K562 (cell line): ENCODE measurements at regions not wholly inside any gene's neighbourhood (a gene's known extent, or its start where the extent isn't known, plus 50 kb on each side); places are given as distances from the start of the nearest gene placed in this dataset.

Experiments
- ATAC-seq: fragments of 200-7000 bp; cut with Tn5 transposase; 3 replicates; pipeline ENCODE4 v1.9.1; 2020; ENCODE audit warnings: moderate library complexity
- BruUV-seq: library from RNA; stranded (reverse); fragments of 400-500 nt; replicated peaks from 2 replicates; lab custom pipeline; 2021; lab: Mats Ljungman, UMichigan
- CTCF ChIA-PET: fragments of 300-600 bp; formaldehyde crosslinking; extraction: SDS; loops from one replicate; lab custom pipeline; 2021; ENCODE audit warnings: low intra/inter-chr PET ratio; lab: Yijun Ruan, JAX
- POLR2A ChIA-PET: fragments of 300-600, 350-650 bp; sonication (Branson Sonifier 250); formaldehyde crosslinking; extraction: SDS; loops from one replicate; lab custom pipeline; 2021; ENCODE audit warnings: antibody characterized with exemption, inconsistent platforms; lab: Yijun Ruan, JAX
- DNase-seq, 4 experiments: peaks; one replicate each; pipeline versions ENCODE4 v3.0.0 to v3.0.0-alpha.2; 2011 to 2018; ENCODE audit warnings: low spot score in 3 of 4, mixed read lengths in 3 of 4; ENCODE audit errors: extremely low read depth in 1 of 4
- FAIRE-seq: peaks from 2 replicates; lab custom pipeline; 2011; peaks lifted over from hg19 to GRCh38; lab: Jason Lieb, UNC
- H2AFZ ChIP-seq: 2 replicates; pipeline ENCODE4 v1.6.0; 2011; ENCODE audit warnings: low read depth, low read length, control low read depth, inconsistent platforms
- H3K27ac ChIP-seq: fragments of 200-600 bp; 3 replicates; pipeline ENCODE4 v1.8.0; 2011; ENCODE audit warnings: low read depth, mild to moderate bottlenecking, control low read depth, inconsistent platforms, low read length, moderate library complexity, mixed read lengths; ENCODE audit errors: extremely low read depth
- H3K27me3 ChIP-seq, 2 experiments: fragments of 300-600 bp in 1 of 2; 2 replicates in 1 of 2; 3 replicates in 1 of 2; pipeline versions ENCODE4 v1.6.0 to v1.8.0; 2011; ENCODE audit warnings: inconsistent platforms in 2 of 2, low read length in 2 of 2, mild to moderate bottlenecking in 1 of 2, mixed read lengths in 1 of 2, moderate library complexity in 1 of 2; ENCODE audit not compliant: control insufficient read depth in 2 of 2, insufficient read depth in 2 of 2
- H3K36me3 ChIP-seq: fragments of 300-600 bp; 3 replicates; pipeline ENCODE4 v1.8.0; 2011; ENCODE audit warnings: mild to moderate bottlenecking, low read length, inconsistent platforms; ENCODE audit not compliant: control insufficient read depth, insufficient read depth
- H3K4me1 ChIP-seq, 2 experiments: fragments of 200-600 bp in 1 of 2; replicated peaks in 1 of 2; 2 replicates in 1 of 2; 3 replicates in 1 of 2; pipeline versions ENCODE4 v1.5.1 to v1.8.0; 2011; ENCODE audit warnings: inconsistent platforms in 2 of 2, low read length in 2 of 2, mild to moderate bottlenecking in 1 of 2, mixed read lengths in 1 of 2, moderate library complexity in 1 of 2; ENCODE audit not compliant: control insufficient read depth in 2 of 2, insufficient read depth in 2 of 2
- H3K4me2 ChIP-seq: 2 replicates; pipeline ENCODE4 v1.6.1; 2011; ENCODE audit warnings: low read length, control low read depth, inconsistent platforms, mixed read lengths; ENCODE audit not compliant: insufficient read depth
- H3K4me3 ChIP-seq: fragments of 200-600 bp; sonication (generic), shearing (Covaris generic); 2 replicates; pipeline ENCODE4 v1.5.1; 2016; ENCODE audit warnings: control low read depth, inconsistent platforms
- H3K79me2 ChIP-seq: fragments of 200-600 bp; 3 replicates; pipeline ENCODE4 v1.8.0; 2011; ENCODE audit warnings: low read length, inconsistent platforms; ENCODE audit not compliant: control insufficient read depth, insufficient read depth
- H3K9ac ChIP-seq, 2 experiments: 2 replicates each; pipeline versions ENCODE4 v1.6.0 to v1.6.1; 2011; ENCODE audit warnings: low read depth in 2 of 2, low read length in 2 of 2, control low read depth in 1 of 2, inconsistent platforms in 1 of 2, mild to moderate bottlenecking in 1 of 2, mixed read lengths in 1 of 2; ENCODE audit not compliant: insufficient read depth in 1 of 2
- H3K9me1 ChIP-seq: one replicate; pipeline ENCODE4 v1.6.0; 2011; ENCODE audit warnings: inconsistent platforms, mild to moderate bottlenecking, low read length, moderate library complexity; ENCODE audit not compliant: control insufficient read depth, insufficient read depth
- H3K9me3 ChIP-seq: replicated peaks from 2 replicates; pipeline ENCODE4 v1.5.1; 2011; ENCODE audit warnings: low read depth, low read length, inconsistent platforms; ENCODE audit not compliant: control insufficient read depth, insufficient read depth
- H4K20me1 ChIP-seq: replicated peaks from 2 replicates; pipeline ENCODE4 v1.6.1; 2011; ENCODE audit warnings: low read length, inconsistent platforms, mixed read lengths; ENCODE audit not compliant: control insufficient read depth, insufficient read depth
- BCOR ChIP-seq: fragments of 450-650 bp; IDR thresholded peaks from 2 replicates; pipeline ENCODE4 v1.6.1; 2016
- HDAC3 ChIP-seq: fragments of 450-650 bp; IDR thresholded peaks from 2 replicates; pipeline ENCODE4 v1.6.1; 2018; ENCODE audit warnings: borderline replicate concordance, mild to moderate bottlenecking, moderate library complexity; ENCODE audit not compliant: partially characterized antibody
- MCM2 ChIP-seq: fragments of 450-650 bp; IDR thresholded peaks from 2 replicates; pipeline ENCODE4 v1.6.1; 2017; ENCODE audit warnings: low read depth, mild to moderate bottlenecking
- MTA3 ChIP-seq: fragments of 450-650 bp; formaldehyde crosslinking; IDR thresholded peaks from 2 replicates; pipeline ENCODE4 v1.6.1; 2017; ENCODE audit warnings: mild to moderate bottlenecking, borderline replicate concordance
- MYNN ChIP-seq, 2 experiments: sonication (generic); formaldehyde crosslinking in 1 of 2; IDR thresholded peaks; 2 replicates each; pipeline versions ENCODE4 v1.5.0 to v1.6.1; 2016 to 2020; ENCODE audit warnings: antibody characterized with exemption in 1 of 2, missing genetic modification reagents in 1 of 2
- RUNX1 ChIP-seq: sonication (generic); IDR thresholded peaks from 2 replicates; pipeline ENCODE4 v1.6.1; 2016; ENCODE audit warnings: antibody characterized with exemption, low read depth
- SREBF2 ChIP-seq: sonication (generic); formaldehyde crosslinking; IDR thresholded peaks from 2 replicates; pipeline ENCODE4 v1.4.0; 2020; ENCODE audit warnings: mild to moderate bottlenecking, missing genetic modification reagents
- ZBTB7A ChIP-seq: IDR thresholded peaks from 2 replicates; pipeline ENCODE4 v1.6.1; 2011; ENCODE audit warnings: low read depth, mild to moderate bottlenecking, low read length, moderate library complexity, borderline replicate concordance; ENCODE audit not compliant: control insufficient read depth
- ZNF75A ChIP-seq: fragments of 450-650 bp; formaldehyde crosslinking; IDR thresholded peaks from 2 replicates; pipeline ENCODE4 v1.4.0; 2020; ENCODE audit warnings: mild to moderate bottlenecking
- ZNF77 ChIP-seq: fragments of 250-450 bp; sonication (Bioruptor Pico); IDR thresholded peaks from 2 replicates; pipeline ENCODE4 v1.5.0; 2020
- ZNF785 ChIP-seq: fragments of 250-450 bp; sonication (Bioruptor Pico); IDR thresholded peaks from 2 replicates; pipeline ENCODE4 v1.4.0; 2020; ENCODE audit warnings: mild to moderate bottlenecking
- WGBS: fragments of 100-300 bp; shearing (Covaris generic); methylation state at CpG from one replicate; pipeline ENCODE4 v1.1.6; 2016; ENCODE audit warnings: low coverage, mixed read lengths; ENCODE audit not compliant: insufficient coverage; ENCODE audit errors: missing lambda C conversion rate; 5-methylcytosine and 5-hydroxymethylcytosine counted together
- in situ Hi-C: fragments of 300-500 bp; cut with MboI; formaldehyde crosslinking; loops from 4 replicates; pipeline ENCODE4 v1.15.0; 2018; ENCODE audit warnings: inconsistent platforms, mixed read lengths
- intact Hi-C: fragments of 100-400 bp; cut with micrococcal nuclease; formaldehyde crosslinking; loops from 2 replicates; pipeline ENCODE4 v1.14.2; 2022
- TF ChIP-seq, protein P1 (sequence below): fragments of 450-650 bp; IDR thresholded peaks from 2 replicates; pipeline ENCODE4 v1.6.1; 2016; ENCODE audit warnings: borderline replicate concordance
- TF ChIP-seq, protein P2 (sequence below), 2 experiments: fragments of 450-650 bp; IDR thresholded peaks; 2 replicates each; pipeline ENCODE4 v1.6.1; 2016

DNA sequence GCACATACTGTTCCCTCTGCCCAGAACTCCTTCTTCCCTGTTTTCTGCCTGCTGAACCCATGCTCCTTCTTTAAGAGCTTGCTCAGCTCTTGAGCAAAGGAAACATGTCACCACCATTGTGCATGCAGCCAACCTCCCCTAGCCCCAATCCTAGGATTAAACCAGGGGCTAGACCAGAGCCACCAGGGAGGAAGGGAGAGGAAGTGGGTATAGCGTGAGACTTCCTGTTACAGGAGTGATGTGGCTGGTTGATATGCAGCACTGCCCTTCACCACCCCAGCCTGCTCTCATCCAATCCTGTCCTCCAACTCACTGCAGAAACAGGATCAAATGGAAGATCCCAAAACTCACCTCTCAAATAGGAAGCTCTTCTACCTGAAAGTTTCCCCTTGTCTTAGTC is 67.1 kb upstream of the CDH5 start:
- ChIA-PET POLR2A (no interaction called here), CTCF (no interaction called here)
- ATAC-seq: no peak
- H3K4me1 ChIP-seq: no peaks in the 10 kb centered on the region
- DNase-seq: no peak
- no TSS peak for BruUV-seq
- H3K27ac ChIP-seq: no peak overlapping the region
- H3K27me3 ChIP-seq: no peaks in the 10 kb centered on the region; a peak in 1 of 5 replicates
- no peaks in the 10 kb centered on the region for H3K9me3 ChIP-seq
- TF ChIP-seq ZNF77 (no peak), SREBF2 (CRISPR knock-in tag) (no peak), ZBTB7A (no peak), MCM2 (no peak), RUNX1 (no peak), ZNF785 (no peak), BCOR (no peak), ZNF75A (CRISPR knock-in tag) (no peak), MTA3 (no peak), MYNN (IDR thresholded peaks at IDR 0.05) (no peak), MYNN (CRISPR knock-in tag; IDR thresholded peaks at IDR 0.05) (no peak), HDAC3 (no peak)
- TF ChIP-seq, protein P1, sequence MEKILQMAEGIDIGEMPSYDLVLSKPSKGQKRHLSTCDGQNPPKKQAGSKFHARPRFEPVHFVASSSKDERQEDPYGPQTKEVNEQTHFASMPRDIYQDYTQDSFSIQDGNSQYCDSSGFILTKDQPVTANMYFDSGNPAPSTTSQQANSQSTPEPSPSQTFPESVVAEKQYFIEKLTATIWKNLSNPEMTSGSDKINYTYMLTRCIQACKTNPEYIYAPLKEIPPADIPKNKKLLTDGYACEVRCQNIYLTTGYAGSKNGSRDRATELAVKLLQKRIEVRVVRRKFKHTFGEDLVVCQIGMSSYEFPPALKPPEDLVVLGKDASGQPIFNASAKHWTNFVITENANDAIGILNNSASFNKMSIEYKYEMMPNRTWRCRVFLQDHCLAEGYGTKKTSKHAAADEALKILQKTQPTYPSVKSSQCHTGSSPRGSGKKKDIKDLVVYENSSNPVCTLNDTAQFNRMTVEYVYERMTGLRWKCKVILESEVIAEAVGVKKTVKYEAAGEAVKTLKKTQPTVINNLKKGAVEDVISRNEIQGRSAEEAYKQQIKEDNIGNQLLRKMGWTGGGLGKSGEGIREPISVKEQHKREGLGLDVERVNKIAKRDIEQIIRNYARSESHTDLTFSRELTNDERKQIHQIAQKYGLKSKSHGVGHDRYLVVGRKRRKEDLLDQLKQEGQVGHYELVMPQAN: no peak
- TF ChIP-seq, protein P2, sequence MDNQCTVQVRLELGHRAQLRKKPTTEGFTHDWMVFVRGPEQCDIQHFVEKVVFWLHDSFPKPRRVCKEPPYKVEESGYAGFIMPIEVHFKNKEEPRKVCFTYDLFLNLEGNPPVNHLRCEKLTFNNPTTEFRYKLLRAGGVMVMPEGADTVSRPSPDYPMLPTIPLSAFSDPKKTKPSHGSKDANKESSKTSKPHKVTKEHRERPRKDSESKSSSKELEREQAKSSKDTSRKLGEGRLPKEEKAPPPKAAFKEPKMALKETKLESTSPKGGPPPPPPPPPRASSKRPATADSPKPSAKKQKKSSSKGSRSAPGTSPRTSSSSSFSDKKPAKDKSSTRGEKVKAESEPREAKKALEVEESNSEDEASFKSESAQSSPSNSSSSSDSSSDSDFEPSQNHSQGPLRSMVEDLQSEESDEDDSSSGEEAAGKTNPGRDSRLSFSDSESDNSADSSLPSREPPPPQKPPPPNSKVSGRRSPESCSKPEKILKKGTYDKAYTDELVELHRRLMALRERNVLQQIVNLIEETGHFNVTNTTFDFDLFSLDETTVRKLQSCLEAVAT (IDR thresholded peaks at IDR 0.05): no peak
- H3K36me3 ChIP-seq: no peaks in the 10 kb centered on the region
- H3K4me2 ChIP-seq: no peak overlapping the region
- no peak overlapping the region for H3K9ac ChIP-seq
- H3K79me2 ChIP-seq: no peaks in the 10 kb centered on the region
- FAIRE-seq: no peak
- intact Hi-C loops: no loop called here
- in situ Hi-C loops: no loop called here
- H3K4me3 ChIP-seq: no peak overlapping the region
- H2AFZ ChIP-seq: no peak overlapping the region
- 0% methylated on average over 1 of the region's 1 CpG for WGBS
- H3K9me1 ChIP-seq: no peaks in the 10 kb centered on the region
- no peaks in the 10 kb centered on the region for H4K20me1 ChIP-seq
